ENCODE measurements at regions not wholly inside any gene's neighbourhood (a gene's known extent, or its start where the extent isn't known, plus 50 kb on each side); places are given as distances from the start of the nearest gene placed in this dataset.

DNA sequence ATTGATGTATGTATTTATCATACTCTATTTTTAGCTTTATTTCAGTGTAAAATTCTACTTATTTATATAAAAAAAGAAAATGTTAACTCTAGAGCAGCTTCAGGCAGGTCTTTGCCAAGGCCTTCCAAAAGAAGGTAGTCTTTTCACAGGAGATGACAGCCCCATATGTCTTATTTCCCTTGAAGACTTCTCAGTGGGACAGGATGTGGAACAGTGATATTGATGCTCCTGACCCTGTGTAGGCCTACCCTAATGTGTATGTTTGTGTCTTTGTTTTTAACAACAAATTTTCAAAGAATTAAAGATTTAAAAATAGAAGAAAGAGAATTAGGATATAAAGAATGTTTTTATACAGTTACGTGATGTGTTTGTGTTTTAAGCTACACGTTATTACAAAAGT is 1593.6 kb downstream of the AMY1C start:
- Mint-ChIP-seq H3K9me3 (peaks cover 35% of the 10 kb centered on the region), H3K27me3 (ENCODE audit: low read depth) (no peaks in the 10 kb centered on the region)
- DNase-seq (ENCODE audit: low spot score) = no peak

GRCh38 chr1:105359457-105359856 is 1609.8 kb downstream of the AMY1C start:
- Mint-ChIP-seq H3K9me3 (peaks cover 9% of the 10 kb centered on the region), H3K4me3 (no peak overlapping the region), H3K27me3 (ENCODE audit: low read depth) (no peaks in the 10 kb centered on the region), H3K27ac (no peak overlapping the region), H3K36me3 (ENCODE audit: low read depth) (no peaks in the 10 kb centered on the region), H3K4me1 (ENCODE audit: low read depth) (no peaks in the 10 kb centered on the region)
- no peak for DNase-seq (ENCODE audit: low spot score)

More for the DNA sequence above, 1593.6 kb downstream of the AMY1C start:
- Mint-ChIP-seq H3K4me3 (no peak overlapping the region), H3K27ac (no peak overlapping the region), H3K36me3 (ENCODE audit: low read depth) (no peaks in the 10 kb centered on the region), H3K4me1 (ENCODE audit: low read depth) (no peaks in the 10 kb centered on the region)

- no peak for DNase-seq (ENCODE audit: low spot score)
- no peaks in the 10 kb centered on the region for H3K36me3 Mint-ChIP-seq (ENCODE audit: low read depth)
- H3K4me1 Mint-ChIP-seq (ENCODE audit: low read depth) = no peaks in the 10 kb centered on the region
- H3K27me3 Mint-ChIP-seq (ENCODE audit: low read depth) = no peaks in the 10 kb centered on the region
- H3K4me3 Mint-ChIP-seq = no peak overlapping the region
- peaks cover 22% of the 10 kb centered on the region for H3K9me3 Mint-ChIP-seq
- H3K27ac Mint-ChIP-seq = no peak overlapping the region
These were observed 1612.7 kb downstream of the AMY1C start for GRCh38 chr1:105362438-105362837.

- no peaks in the 10 kb centered on the region for H3K4me1 Mint-ChIP-seq (ENCODE audit: low read depth)
- H3K36me3 Mint-ChIP-seq (ENCODE audit: low read depth) = no peaks in the 10 kb centered on the region
- H3K27ac Mint-ChIP-seq = no peak overlapping the region
- no peaks in the 10 kb centered on the region for H3K27me3 Mint-ChIP-seq (ENCODE audit: low read depth)
- DNase-seq (ENCODE audit: low spot score) = no peak
- H3K4me3 Mint-ChIP-seq = no peak overlapping the region
- H3K9me3 Mint-ChIP-seq = peaks cover 29% of the 10 kb centered on the region
These were observed 1618.7 kb downstream of the AMY1C start for GRCh38 chr1:105368446-105368845.

DNA sequence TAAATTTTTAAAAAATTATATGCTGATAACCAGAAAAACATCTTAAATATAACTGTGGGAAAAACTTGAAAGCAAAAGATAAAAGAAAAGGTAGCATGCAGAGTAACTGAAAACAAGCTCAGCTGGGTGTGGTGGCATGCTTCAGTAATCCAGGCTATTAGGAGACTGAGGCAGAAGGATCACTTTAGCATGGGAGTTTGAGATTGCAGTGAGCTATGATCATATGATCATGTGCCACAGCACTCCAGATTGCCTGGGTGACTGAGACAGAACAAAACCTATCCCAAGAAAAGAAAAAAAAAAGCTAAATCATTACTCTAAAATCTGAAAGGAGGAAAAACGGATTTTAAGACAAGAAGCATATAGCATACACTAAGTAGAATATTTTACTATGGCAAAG is 1624.0 kb downstream of the AMY1C start:
- DNase-seq (ENCODE audit: low spot score) = no peak
- Mint-ChIP-seq H3K27me3 (ENCODE audit: low read depth) (no peaks in the 10 kb centered on the region), H3K4me1 (ENCODE audit: low read depth) (no peaks in the 10 kb centered on the region)

DNA sequence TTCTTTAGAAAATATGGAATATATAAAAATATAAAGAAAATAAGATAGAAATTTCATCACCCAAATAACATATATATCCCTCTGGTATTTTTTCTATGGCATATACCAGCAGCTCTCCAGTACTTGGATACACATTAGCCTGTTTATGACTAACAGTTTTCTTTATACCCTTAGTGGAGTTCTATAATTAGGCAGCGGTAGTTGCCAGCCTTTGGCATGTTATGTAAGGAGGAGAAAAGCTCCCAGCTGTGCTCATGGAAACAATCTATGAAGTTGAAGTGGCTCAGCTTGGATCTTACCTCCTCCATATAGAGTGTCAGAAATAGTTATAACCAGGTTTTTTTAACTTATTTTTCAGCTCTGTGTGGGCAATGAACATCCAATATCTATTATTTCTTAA is 1636.8 kb downstream of the AMY1C start:
- H3K4me3 Mint-ChIP-seq = no peak overlapping the region
- H3K27ac Mint-ChIP-seq = no peak overlapping the region
- H3K9me3 Mint-ChIP-seq = peaks cover 40% of the 10 kb centered on the region
- DNase-seq (ENCODE audit: low spot score) = no peak
- no peaks in the 10 kb centered on the region for H3K36me3 Mint-ChIP-seq (ENCODE audit: low read depth)
- H3K27me3 Mint-ChIP-seq (ENCODE audit: low read depth) = no peaks in the 10 kb centered on the region
- no peaks in the 10 kb centered on the region for H3K4me1 Mint-ChIP-seq (ENCODE audit: low read depth)

More for the DNA sequence above, 1624.0 kb downstream of the AMY1C start:
- Mint-ChIP-seq H3K36me3 (ENCODE audit: low read depth) (no peaks in the 10 kb centered on the region), H3K9me3 (peaks cover 31% of the 10 kb centered on the region), H3K27ac (no peak overlapping the region), H3K4me3 (no peak overlapping the region)

GRCh38 chr1:105396001-105396400 is 1646.3 kb downstream of the AMY1C start:
- Mint-ChIP-seq H3K4me1 (ENCODE audit: low read depth) (no peaks in the 10 kb centered on the region), H3K27me3 (ENCODE audit: low read depth) (no peaks in the 10 kb centered on the region), H3K27ac (no peak overlapping the region), H3K9me3 (peaks cover 48% of the 10 kb centered on the region), H3K4me3 (no peak overlapping the region), H3K36me3 (ENCODE audit: low read depth) (no peaks in the 10 kb centered on the region)
- DNase-seq (ENCODE audit: low spot score) = no peak

DNA sequence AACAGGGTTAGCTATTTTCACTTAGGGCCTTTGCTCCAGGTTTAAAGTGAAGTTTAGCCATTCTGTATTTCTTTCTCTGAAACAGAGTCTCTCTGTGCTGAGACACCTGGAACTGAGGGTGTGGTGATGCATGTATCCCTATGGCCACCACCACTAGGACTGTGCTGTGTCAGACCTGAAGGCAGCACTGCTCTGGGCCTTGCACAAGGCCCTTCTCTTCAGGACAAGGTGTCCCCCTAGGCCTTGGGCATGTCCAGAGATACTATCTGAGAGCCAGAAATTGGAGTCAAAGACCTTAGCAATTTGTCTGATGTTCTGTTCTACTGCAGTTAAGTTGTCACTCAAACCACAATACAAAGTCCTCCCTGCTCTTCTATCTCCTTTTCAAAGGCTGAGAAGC is 1649.2 kb downstream of the AMY1C start:
- Mint-ChIP-seq H3K36me3 (ENCODE audit: low read depth) (no peaks in the 10 kb centered on the region), H3K27me3 (ENCODE audit: low read depth) (no peaks in the 10 kb centered on the region), H3K4me1 (ENCODE audit: low read depth) (no peaks in the 10 kb centered on the region), H3K27ac (no peak overlapping the region), H3K4me3 (no peak overlapping the region), H3K9me3 (peaks cover 37% of the 10 kb centered on the region)
- no peak for DNase-seq (ENCODE audit: low spot score)

DNA sequence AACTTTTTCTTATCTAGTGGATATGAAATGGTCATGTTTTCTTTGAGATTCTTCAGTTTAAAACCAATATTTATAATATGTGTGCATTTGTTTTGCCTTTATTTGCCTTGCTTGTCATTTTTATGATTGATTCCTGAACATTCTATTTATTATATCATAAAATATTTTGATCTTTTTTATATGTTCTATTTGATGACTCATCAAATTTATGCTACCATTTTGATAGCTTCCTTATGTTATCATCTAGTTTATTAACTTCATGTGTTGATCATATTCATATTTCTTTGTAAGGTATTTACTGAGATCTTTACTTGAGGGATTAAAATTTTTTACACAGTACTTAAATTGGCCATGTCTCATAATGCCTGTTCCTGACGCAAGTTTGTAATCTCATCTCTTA is 1650.0 kb downstream of the AMY1C start:
- H3K4me1 Mint-ChIP-seq (ENCODE audit: low read depth) = no peaks in the 10 kb centered on the region
- H3K9me3 Mint-ChIP-seq = peaks cover 30% of the 10 kb centered on the region
- no peak for DNase-seq (ENCODE audit: low spot score)
- H3K27me3 Mint-ChIP-seq (ENCODE audit: low read depth) = no peaks in the 10 kb centered on the region
- H3K27ac Mint-ChIP-seq = no peak overlapping the region
- no peak overlapping the region for H3K4me3 Mint-ChIP-seq
- H3K36me3 Mint-ChIP-seq (ENCODE audit: low read depth) = no peaks in the 10 kb centered on the region

DNA sequence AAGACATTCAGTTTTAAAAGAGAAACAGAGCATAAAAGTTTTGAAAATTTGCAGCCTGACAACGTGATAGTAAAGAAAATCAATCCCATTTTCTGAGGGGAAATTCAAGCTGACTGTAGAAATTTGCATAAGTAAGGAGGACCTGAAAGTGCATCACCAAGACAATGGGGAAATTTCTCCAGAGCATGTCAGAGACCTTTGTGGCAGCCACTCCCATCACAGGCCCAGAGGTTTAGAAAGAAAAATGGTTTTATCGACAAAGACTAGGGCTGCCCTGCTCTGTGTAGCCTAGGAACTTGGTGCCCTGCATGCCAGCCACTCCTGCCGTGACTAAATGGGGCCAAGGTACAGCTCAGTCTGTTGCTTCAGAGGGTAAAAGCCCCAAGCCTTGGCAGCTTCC is 1640.2 kb upstream of the PRMT6 start:
- Mint-ChIP-seq H3K27me3 (ENCODE audit: low read depth) (no peaks in the 10 kb centered on the region), H3K27ac (no peak overlapping the region), H3K4me3 (no peak overlapping the region), H3K36me3 (ENCODE audit: low read depth) (no peaks in the 10 kb centered on the region), H3K9me3 (peaks cover 42% of the 10 kb centered on the region), H3K4me1 (ENCODE audit: low read depth) (no peaks in the 10 kb centered on the region)
- no peak for DNase-seq (ENCODE audit: low spot score)

DNA sequence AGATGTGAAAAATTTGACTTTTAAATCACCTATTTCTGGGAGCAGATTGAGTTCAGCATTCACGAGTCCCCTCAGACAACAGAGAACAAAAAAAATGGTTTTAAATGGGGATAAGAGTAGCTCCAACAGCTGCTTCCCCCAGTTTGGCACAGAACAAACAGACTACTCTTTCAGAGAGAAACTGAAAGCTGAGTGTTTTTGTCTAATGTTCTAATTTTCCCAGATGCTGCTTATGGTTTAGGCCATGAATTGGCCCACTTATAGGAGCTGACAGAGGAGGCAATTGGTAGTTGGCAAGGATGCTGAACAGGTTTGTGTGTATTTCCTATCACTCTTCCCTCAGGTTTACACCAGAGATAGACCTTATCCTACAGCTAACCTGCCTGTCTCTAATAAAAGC is 1637.4 kb upstream of the PRMT6 start:
- DNase-seq (ENCODE audit: low spot score) = no peak
- Mint-ChIP-seq H3K4me3 (no peak overlapping the region), H3K27ac (no peak overlapping the region), H3K36me3 (ENCODE audit: low read depth) (no peaks in the 10 kb centered on the region), H3K4me1 (ENCODE audit: low read depth) (no peaks in the 10 kb centered on the region), H3K27me3 (ENCODE audit: low read depth) (no peaks in the 10 kb centered on the region), H3K9me3 (peaks cover 40% of the 10 kb centered on the region)

- DNase-seq (ENCODE audit: low spot score) = no peak
- Mint-ChIP-seq H3K27ac (no peak overlapping the region), H3K36me3 (ENCODE audit: low read depth) (no peaks in the 10 kb centered on the region), H3K4me1 (ENCODE audit: low read depth) (no peaks in the 10 kb centered on the region), H3K4me3 (no peak overlapping the region), H3K9me3 (peaks cover 13% of the 10 kb centered on the region), H3K27me3 (ENCODE audit: low read depth) (no peaks in the 10 kb centered on the region)
These were observed 1628.9 kb upstream of the PRMT6 start for GRCh38 chr1:105427543-105427942.

DNA sequence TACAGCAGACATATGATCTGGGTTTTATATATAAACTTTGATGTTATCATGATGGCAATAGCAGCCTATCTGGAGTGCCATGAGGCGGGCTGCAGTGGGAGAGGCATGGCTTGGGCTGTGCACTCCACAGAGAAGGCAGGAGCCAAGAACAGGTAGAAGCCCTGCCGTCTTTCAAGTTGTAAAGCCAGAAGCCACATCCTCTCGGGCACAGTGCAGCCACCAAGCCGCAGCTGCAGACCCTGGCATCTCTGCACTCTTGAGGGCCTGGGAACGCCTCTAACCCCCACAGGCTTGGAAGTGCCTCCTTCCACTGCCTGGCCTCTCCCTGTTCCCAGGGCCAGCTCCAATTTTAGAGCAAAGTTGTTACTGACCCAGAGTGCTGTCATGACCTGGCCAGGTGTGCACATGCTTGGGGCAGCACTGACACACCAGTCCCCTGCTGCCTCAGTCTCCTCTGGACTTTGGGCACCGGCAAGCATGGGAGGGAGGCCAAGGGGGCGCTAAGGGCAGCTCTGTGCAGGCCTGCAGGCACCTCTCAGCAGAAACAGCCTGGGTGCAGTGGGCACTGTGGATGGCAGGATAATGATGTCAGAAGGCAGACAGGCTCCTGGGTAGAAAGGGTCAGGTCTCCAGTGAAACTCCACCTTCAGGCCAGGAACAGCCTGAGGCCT is 1619.8 kb upstream of the PRMT6 start:
- no peak overlapping the region for H3K27ac Mint-ChIP-seq
- no peaks in the 10 kb centered on the region for H3K36me3 Mint-ChIP-seq (ENCODE audit: low read depth)
- H3K4me1 Mint-ChIP-seq (ENCODE audit: low read depth) = no peaks in the 10 kb centered on the region
- H3K27me3 Mint-ChIP-seq (ENCODE audit: low read depth) = no peaks in the 10 kb centered on the region
- no peak overlapping the region for H3K4me3 Mint-ChIP-seq
- no peak for DNase-seq (ENCODE audit: low spot score)
- peaks cover 38% of the 10 kb centered on the region for H3K9me3 Mint-ChIP-seq

GRCh38 chr1:105437847-105438246 is 1618.6 kb upstream of the PRMT6 start:
- H3K4me1 Mint-ChIP-seq (ENCODE audit: low read depth) = no peaks in the 10 kb centered on the region
- no peak overlapping the region for H3K4me3 Mint-ChIP-seq
- H3K27me3 Mint-ChIP-seq (ENCODE audit: low read depth) = no peaks in the 10 kb centered on the region
- no peak overlapping the region for H3K27ac Mint-ChIP-seq
- no peak for DNase-seq (ENCODE audit: low spot score)
- no peaks in the 10 kb centered on the region for H3K36me3 Mint-ChIP-seq (ENCODE audit: low read depth)
- H3K9me3 Mint-ChIP-seq = peaks cover 46% of the 10 kb centered on the region

GRCh38 chr1:105442901-105443300 is 1613.6 kb upstream of the PRMT6 start:
- no peaks in the 10 kb centered on the region for H3K36me3 Mint-ChIP-seq (ENCODE audit: low read depth)
- no peak overlapping the region for H3K27ac Mint-ChIP-seq
- no peaks in the 10 kb centered on the region for H3K27me3 Mint-ChIP-seq (ENCODE audit: low read depth)
- H3K9me3 Mint-ChIP-seq = peaks cover 55% of the 10 kb centered on the region
- no peak overlapping the region for H3K4me3 Mint-ChIP-seq
- DNase-seq (ENCODE audit: low spot score) = no peak
- no peaks in the 10 kb centered on the region for H3K4me1 Mint-ChIP-seq (ENCODE audit: low read depth)

Data from T-helper 2 cell treated with Interferon-gamma antibody and Interleukin-4, amounts not matched to agents 5 μg/mL and 100 μg/mL, for 36 hours (primary cell).